A172 (cell line): ENCODE measurements at regions not wholly inside any gene's neighbourhood (a gene's known extent, or its start where the extent isn't known, plus 50 kb on each side); places are given as distances from the start of the nearest gene placed in this dataset.
"Not testable (repeated sequence)": the region's sequence is repeated elsewhere in the genome, so short reads cannot be mapped to it uniquely, and the experiment has no call there.

Experiments used
- DNase-seq: peaks from one replicate; pipeline ENCODE4 v3.0.0-alpha.2; 2015; ENCODE audit warnings: low spot score

DNA sequence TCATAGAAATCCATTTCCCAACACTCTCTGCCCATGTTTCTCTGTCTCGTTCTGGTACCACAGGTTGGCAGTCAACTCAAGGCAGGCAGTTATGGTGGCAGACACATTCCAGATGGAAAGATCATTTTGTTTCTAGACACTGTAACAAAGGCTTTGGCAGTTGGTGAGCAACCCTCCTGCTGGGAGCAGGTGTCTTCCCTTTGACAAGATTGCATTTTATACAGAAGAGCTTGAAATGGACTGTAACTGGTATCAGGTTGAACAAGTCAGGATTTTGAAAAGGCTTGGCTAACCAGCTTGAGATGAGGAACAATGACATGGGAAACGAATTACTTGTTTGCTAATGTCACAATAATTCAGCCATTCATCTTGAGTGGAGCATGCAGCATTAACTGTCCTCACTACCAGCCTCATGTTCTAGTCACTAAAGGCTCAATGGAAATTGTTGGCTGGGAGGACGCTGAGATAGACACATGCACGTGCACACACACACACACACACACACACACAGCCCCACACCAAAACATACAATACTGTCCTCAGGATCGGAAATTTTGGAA, 170.0 kb downstream of the SEMA6D start:
- DNase-seq = no peak

DNA sequence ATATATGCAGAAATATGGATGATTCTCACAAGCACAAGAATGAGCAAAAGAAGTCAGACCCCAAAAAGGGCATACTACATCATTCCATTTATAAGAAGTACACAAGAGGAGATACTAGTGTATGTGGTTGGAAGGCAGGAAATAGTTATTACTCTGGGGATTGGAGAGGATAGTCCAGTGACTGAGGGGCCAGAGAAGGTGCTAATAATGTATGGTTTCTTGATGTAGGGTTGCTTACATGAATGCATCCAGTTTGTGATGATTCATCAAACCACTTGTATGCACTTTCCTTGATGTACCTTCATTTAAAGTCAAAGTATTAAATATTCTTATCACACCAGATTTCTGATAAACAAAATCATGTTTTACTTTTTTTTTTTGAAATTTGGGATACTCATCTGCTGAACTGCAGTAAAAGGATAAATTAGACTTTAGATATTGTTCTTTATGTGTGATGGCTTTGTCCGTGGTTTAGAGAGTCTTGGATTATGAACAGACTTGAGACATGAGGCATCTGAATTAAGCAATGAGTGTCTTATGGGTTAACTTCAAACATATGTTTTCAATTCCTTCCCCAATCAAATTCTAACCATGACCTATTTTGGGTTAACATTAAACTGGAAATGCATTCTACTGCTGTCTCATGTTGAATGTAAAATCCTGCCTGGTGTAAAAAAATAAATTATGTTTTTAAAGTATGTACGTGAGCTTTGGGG, 171.2 kb downstream of the SEMA6D start:
- no peak for DNase-seq

DNA sequence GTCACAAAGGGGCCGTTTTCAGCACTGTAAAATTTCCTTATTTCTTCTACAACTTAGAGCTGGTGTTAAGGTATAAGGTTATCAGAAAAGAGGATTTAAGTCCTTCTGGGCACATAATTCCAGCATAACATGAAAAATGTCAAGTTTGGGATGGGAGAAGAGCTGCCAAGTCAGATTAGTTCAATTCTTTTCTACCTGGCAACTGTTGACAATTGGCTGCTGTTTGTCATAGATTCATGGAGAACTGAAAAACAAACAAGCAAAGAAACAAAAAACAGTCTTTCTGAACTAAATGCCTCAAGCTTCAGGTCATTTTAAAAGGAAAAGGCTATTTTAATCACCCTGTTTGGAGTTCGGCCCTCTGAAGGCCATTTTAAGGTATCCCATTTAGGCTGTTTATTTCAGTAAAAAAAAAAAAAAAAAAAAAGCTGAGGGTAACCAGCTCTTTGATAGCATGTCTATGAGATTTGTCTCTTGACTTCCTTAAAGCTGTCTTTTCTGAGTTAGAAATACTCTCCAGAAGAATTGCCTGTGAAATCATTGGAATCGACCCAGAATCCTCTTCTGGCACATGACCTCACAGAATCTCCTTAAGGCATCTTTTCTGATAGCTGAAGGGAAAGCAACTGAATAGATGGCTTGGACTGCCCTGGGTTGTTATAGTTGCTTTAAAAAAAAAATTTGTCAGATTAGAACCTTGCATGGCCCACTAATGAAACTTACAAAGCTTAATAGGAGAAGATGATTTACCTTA, 173.3 kb downstream of the SEMA6D start:
- DNase-seq = no peak

DNA sequence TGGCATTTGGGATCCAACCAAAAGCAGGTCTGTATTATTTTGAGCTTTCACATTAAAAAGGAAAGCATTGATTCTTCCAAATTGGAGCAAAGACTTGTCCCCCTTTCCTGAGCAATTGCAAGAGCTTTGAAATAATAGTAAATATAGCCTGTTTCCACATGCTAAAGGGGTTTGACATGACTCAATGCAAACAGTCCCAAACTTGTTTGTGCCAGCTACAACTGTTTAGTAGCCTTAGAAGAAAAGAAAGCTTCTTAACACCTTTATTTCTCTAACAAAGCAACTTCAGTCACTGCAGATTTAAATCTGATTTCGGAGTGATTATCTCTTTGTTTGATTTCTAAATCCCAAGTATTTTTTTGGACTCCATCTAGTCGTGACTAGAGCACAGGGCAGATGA, 180.2 kb downstream of the SEMA6D start:
- no peak for DNase-seq

GRCh38 chr15:47900751-47901150, 183.4 kb downstream of the SEMA6D start:
- DNase-seq = no peak

DNA sequence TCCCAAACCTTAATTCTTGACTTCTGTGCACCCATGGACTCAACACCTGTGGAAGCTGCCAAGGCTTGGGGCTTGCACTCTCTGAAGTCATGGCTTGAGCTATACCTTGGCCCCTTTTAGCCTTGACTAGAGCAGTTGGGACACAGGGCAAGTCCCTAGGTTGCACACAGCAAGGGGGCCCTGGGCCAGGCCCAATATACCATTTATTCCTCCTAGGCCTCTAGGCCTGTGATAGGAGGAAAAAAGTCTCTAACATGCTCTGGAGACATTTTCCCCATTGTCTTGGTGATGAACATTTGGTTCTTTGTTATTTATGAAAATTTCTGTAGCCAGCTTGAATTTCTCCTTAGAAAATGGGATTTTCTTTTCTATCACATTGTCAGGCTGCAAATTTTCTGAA, 186.1 kb downstream of the SEMA6D start:
- no peak for DNase-seq

DNA sequence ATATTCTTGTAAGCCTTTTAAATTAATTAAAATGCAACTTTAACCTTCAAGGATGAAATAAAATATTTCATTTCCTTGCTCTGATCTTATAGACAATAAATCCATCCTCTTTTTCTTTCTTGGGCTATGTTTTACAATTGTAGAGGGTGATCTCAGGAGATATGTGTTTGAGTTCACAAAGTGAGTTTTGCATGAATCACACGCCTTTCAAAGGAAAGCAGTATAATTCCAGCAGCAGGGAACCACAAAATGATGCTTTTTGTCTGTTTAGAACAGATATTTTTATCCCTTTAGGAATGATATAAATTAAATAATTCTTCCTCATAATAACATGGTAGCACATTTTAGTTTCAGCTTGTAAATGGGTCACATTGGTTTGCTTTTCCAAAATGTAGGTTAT, 191.2 kb downstream of the SEMA6D start:
- no peak for DNase-seq

DNA sequence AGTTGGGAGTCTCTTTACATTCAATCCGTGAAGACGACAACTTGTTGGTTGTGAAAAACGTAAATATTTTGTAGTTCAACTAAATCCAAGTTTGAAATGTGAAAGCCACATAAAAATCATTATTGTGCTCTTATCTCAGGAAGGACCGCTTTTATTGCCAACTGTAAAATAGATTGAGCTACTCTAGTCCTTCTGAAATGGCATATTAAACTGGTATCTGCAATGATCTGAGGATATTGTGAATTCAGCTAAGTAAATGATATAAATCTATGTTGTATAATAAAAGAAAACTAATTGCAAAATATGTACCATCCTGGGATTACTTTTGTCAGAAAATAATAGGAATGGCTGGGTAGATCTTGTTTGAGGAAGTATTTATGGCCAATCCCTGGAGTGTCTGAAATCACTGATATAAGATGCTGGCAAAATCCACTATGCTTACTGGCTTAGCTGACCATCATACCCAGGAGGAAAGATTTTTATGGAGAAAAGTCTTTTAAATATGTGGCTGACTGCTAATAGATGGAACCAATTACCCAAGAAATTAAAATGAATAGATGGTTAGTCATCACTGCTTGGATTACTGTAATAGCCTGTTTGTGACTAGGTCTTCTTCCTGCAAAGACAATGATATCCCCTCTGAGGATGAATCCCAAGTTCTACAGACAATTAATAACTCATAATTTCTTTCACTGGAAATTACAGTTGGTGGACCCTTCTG, 191.8 kb downstream of the SEMA6D start:
- DNase-seq = no peak

DNA sequence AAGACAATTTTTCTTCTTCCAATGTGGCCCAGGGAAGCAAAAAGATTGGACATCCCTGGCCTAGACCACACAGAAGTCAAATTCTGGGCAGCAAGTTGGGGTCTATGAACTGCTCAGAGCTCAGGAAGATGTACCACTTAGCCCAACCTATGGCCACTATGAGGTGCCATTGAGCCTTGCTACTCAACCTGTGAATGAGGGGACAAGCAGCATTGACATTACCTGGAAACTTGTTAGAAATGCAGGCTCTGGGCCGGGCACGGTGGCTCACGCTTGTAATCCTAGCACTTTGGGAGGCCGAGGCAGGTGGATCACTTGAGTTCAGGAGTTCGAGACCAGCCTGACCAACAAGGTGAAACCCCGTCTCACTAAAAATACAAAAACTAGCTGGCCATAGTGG, 195.6 kb downstream of the SEMA6D start:
- not testable (repeated sequence) for DNase-seq

DNA sequence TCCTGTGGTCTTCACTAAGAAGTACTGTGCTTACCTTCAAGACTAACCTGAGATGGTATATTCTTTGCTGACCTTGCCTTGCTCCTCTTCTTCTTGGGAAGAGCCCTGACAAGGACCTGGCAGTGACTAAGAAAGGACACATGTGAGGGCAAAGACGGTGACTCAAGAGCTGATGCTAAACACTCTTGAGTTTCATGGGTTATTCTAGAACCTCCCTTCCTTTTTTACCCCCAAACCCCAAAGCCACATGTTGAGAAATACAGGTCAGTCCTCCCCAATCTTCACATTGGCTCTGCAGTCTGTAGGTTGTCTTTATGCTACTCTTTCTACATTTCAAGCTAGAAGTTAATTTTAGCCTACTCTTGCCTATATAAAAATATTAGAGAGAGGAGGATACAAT, 200.6 kb downstream of the SEMA6D start:
- no peak for DNase-seq

DNA sequence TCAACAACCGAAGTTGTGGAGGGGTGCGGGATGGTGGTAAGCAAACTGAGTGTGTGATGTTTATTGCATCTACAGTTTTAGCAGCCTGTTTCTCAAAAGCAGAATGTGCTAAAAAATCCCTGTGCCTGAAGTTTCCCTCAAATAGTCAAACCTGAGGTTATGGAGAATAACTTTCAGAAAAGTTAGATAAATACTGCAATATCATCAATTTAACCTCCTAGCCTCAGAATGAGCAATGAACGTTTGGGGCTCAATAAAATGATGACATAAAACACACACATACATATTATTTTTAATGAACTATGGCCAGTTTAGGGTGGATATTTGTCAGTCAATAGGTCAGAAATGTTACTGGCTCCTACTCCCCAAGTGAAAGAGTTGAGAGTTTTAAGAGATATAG, 201.6 kb downstream of the SEMA6D start:
- no peak for DNase-seq

- no peak for DNase-seq
These were observed 196.4 kb upstream of the SLC24A5 start for GRCh38 chr15:47924381-47924780.

DNA sequence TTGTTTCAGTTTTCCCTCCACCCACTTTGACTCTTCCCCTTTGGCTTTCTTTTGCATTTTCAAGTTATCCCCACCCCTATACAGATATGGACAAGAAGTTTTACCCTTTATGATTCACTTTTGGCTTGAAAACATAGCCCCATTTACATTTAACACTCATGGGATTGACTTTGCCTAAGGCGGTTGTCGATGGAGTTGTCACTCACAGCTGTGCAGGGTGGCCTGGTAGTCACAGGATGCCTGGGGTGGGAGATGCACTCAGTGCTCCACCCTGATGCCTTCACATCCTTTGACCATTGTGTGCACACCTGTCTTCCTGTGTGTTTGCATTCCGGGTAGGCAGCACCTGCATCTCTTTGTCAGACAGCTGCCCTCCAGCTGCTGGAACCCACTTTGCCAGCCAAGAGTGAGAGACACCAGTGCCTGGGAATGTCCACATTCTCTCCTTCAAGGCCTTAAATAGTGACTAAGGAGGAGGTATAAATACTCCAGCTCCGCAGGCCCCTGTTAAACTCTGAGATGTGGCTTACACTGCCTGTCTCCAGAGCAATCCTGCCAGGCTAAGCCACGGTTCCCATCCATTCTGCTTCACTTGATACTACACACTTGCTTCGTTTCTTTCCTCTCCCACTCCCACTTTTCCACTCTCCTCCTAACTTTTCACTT, 191.5 kb upstream of the SLC24A5 start:
- DNase-seq = no peak

GRCh38 chr15:47932261-47932660, 188.5 kb upstream of the SLC24A5 start:
- DNase-seq = no peak

DNA sequence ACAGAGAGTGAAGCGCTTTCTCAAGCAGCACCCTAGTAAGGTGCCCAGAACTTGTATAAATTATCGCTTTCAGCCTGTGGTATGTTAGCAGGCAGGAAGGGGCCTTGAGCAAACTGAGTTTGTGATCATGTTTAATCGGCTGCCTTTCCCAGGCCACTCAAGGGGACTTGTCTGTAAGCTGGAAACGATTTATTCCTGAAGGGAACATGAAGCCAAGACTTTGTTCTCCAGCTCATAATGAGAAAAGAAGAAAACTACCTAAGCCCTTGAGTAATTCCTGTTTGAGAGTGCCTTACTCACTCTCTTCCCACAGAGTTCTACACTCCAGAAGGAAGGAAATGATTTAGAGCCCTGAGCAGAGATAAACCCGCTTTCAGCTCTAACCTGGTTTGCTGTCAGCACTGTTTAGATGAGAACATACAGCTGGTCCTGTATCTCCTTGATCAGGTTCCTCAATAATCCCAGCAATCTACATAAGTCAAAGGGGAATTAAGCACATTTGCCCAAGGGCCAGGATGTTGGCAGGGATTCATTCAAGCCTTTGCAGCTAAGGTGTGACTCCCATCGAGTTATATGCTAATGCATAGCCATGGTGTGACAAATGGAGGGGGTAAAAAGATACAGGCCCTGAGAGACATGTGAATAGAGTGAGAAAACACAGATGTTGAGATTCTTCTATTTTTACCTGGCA, 187.7 kb upstream of the SLC24A5 start:
- DNase-seq = no peak

DNA sequence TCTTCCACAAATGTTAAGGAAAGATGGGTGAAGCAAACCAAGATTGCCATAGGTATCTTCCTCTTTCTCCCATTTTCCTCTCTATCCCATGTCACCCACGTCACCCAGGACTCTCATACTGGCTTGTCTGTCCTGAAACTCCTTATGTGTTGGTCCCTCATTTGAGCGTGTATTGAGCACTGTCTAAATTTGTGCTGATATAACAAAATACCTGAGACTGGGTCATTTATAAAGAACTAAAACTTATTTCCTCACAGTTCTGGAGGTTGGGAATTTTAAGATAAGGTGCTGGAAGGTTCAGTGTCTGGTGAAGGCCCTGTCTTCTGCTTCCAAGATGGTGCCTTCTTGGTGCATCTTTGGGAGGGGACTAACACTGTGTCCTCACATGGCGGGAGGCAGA, 186.9 kb upstream of the SLC24A5 start:
- DNase-seq = no peak

DNA sequence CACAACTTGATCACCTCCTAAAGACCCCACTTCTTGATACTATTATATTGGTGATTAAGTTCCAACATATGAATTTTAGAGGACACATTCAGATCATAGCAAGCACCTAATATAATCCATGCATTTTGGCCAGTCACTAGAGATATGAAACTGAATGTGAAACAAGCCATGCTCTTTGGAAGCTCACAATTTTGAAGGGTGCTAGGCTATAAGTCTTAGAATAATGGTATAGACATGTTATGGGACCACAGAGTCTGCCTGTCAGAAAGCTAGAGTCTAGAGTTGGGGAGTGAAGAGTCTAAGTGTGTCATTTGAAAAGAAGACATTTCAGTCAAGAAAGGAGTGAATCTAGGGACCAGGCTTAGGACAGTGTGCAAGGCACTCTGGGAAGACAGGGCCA, 186.4 kb upstream of the SLC24A5 start:
- no peak for DNase-seq

DNA sequence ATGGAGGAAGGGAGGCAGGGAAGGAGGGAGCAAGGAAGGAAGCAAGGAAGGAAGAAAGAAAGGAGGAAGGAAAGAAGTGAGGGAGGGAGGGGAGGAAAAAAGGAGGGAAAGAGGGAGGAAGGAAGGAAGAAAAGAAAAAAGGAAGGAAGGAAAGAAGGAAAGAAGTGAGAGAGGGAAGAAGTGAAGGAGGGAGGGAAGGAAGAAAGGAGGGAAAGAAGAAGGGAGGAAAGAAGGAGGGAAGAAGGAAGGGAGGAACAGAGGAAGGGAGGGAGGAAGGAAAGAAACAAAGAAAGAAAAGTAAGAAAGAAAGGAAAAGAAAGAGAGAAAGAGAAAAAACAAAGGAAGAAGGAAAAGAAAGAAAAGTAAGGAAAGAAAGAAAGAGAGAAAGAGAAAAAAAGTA, 183.0 kb upstream of the SLC24A5 start:
- no peak for DNase-seq

- no peak for DNase-seq
These were observed 176.0 kb upstream of the SLC24A5 start for GRCh38 chr15:47944637-47945288.

GRCh38 chr15:47945872-47946650, 174.7 kb upstream of the SLC24A5 start:
- no peak for DNase-seq
